Activated T-helper 9 cell treated with anti-CD3 and anti-CD28 coated beads, Interleukin-2, amount 50 U/mL, for 16 hours (primary cell): ENCODE measurements at regions not wholly inside any gene's neighbourhood (a gene's known extent, or its start where the extent isn't known, plus 50 kb on each side); places are given as distances from the start of the nearest gene placed in this dataset.

Experiments used
- DNase-seq: peaks from one replicate; pipeline ENCODE4 v3.0.0-alpha.2; 2020; ENCODE audit warnings: low read depth

DNA sequence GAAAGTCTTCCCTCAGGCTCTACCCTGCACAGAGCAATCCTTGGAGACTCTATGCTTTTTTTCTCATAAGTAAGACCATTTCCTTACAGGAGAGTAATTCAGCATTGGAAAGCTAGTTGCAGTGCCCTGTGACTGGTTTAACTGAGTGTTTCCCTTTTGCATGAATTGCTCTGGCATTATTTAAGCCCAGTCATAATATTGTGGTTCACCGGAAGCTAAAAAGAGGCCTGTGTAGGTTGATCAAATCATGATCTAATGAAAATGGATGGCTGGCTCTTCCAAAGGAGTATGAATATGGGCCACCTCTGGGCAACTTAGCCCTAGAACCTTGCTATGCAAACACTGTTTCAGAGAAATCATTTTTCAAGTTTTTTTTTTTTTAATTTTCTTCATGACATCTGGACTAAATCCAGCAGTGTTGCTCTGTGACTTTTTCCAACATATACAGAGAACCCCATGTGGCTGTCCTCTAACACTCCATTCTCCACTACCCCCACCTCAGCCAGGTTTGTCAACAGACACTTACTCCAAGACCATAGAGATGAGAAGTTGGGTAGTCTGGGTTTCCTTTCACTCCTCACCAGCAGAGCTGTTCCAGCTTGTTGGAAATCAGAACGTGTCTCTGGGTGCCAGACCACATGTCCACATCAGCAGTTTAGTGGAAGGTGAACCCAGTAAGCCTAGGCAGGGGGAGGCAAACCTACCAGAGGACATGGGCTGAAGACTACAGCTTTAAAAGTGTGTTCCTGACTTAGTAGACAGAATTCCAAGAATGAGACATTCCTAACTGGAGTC lies 175.2 kb upstream of the SLC14A2 start:
- DNase-seq: no peak

DNA sequence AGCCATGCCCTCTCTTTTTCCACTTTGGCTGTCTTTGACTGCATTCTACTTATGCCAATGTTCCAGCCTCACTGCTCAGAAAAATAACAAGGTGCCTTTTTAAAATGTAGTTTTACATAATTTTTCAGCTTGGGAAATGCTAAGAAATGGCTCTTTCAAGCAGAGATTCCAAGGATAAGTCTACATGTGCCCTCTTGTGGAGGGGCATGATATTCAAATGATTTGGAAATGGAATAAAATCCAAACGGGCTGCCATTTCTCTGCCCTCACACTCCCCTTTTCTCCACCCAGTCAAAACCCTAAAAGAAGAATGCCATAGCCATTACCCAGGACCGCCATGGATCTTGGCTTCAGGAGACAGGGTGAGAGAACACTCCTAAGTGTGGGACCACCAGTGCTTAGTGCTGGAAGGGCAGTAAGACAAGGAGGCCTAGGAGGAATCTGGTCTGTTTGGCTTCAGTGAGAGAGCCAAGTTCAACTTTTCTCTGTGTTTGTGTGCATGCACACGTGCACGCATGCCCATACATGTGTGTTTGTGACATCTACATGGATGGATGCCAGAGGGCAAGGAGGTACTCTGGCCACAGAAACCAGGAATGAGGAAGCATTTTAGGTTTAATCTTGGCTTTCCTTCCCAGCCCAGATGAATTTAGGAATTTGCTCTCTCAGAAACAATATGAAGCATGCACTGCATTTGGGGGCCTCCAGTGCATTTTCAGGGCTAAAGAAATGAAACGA lies 174.0 kb upstream of the SLC14A2 start:
- DNase-seq: no peak

DNA sequence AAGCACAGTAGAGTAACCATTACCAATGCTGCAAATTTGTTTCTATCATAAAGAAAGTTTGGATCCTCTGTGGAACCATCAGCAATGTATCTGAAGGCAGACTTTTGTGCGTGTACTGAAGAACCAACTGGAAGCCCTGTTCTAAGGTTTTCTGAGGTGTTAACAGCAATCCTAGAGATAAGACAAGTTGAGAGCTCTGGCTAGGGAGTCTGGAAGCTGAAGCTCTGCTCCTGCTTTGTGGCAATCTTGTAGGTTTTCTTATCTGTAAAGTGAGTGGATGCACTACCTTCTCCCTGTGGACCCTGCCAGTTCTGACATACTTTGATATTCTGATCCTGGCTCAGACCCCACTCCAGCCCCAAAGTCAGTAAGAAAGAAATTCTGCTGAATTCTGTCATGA lies 171.2 kb upstream of the SLC14A2 start:
- no peak for DNase-seq

DNA sequence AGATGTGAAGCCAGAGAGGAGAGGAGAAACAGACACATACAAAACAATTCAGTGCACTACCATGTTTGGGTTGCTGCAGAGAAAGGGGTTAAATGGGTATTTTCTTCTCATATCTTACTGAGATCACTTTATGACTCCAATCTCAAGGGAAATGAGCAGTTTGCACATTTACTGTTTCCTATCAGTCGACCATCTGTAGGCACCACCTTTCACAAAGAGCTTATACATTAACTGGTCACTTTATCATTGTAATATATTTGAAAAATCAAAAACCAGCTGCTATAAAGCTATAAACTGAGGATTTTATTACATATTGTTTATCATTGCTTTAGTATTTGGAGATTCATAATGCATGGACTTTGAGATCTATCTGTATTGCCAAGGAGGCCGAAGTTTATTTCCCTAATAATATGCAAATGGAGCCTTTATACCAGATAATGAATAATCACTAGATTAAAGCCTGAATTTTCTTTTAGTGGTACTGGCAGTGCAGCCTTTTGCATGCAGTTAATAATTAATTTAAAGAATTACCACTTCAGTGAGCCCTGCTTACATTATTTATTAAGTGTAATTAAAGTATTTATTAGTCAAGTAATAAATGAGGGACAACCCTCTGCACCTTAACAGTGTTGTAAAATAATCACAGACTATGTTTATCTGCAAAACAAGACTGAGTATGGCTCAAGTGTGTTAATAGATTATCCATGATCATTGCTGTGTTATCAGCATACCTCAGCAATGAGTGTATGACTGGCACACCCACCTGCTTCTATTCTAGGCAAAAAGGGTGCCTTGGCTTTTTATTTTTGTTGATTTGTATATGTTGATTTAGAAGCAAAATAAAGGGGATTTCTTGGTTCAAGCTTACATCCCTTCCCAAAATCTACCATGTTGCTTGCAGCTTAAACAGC lies 167.7 kb upstream of the SLC14A2 start:
- DNase-seq: no peak

DNA sequence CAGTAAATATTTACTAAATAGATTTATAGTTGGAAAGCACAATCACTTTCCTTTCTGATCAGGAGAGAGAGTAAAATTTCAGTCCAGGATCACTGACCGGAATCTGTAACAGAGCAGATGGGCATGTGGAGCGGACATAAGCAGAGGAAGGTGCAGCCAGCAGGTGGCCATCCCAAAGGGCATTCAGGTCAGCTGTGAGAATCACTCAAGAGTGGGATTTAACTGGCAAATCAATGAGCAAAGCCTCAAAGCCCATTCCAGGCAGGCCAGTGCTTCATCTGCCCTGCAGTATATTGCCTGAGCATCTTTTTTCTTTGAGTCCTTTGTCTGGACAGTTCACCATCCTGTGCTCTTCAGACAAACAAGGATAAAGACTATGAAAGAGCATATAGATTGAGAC lies 166.4 kb upstream of the SLC14A2 start:
- DNase-seq: no peak

DNA sequence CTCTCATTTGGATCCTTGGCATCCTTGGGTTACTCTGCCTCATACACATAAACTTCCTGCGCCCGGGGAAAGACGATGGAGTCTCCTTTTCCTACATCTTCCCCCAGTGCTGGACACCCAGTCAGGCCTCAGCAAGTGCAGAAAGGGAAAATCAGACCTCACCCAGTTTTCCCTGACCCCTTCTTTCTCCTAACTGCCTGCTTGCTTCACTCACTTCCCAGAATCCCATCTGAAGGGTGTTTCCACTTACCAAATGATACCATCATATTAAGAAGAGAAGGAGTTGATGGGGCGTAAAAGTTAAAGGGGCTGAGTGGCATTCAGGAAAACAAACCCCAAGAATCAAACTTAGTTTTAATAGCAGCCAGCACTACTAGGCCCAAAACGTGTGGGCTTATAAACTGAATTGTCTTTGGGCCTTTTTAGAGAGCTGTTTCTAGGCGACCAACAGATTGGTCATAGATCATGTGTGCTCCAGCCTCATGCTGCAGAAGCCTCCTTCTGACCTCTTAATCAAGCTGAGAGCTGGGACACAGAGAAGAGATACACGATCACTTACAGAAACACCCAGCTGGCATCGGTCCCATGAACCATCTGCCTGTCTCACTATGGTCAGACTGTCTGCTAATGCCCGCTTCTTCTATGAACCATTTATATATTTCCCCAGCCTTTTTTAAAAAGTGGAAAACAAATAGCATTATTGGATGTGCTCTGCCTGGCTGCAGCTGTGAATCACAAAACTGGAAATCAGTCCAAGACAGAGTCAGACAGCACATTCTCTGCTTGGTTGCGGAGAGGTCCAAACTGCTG lies 165.7 kb upstream of the SLC14A2 start:
- no peak for DNase-seq

DNA sequence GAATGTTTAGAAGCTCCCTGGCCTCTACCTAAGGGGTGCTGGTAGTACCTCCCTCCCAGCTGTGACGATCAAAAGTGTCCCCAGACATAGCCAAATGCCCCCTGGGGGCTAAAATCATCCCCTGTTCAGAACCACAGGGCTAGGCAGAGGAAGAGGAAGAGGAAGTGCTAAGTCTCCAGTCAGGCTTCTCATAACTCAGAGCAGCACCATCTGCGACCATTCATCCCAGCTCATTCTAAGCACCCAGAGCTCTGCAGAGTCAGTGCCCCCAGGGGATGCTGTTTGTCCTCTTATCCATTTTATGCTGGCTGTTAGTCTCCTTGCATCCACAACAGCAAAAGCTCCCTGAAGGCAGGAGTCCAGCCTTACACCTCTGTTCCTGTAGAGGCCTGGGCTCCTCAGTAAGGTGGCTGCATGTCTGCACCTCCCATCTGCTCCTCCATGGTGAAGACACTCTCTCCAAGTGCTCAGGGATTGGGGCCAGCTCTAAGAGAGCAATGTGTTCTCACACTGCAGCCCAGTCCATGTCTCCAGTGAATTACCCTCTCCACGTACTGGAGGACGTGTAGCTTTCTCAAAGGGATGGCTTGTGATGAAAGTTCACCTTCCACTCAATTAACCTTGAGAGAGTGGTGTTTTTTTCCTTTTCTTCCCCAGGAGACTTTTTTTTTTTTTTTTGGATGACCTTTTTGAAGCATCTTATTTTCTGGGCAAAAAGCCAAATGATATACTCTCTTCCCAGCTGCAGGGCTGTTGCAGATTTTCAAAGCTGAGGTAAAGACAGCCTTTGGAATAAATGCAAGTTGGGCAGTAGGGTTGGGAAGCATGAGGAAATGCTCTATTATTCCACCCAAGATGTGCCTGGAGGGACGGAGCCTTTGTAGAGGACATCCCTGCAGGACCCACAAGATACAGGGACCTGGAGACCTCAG lies 158.9 kb upstream of the SLC14A2 start:
- no peak for DNase-seq

DNA sequence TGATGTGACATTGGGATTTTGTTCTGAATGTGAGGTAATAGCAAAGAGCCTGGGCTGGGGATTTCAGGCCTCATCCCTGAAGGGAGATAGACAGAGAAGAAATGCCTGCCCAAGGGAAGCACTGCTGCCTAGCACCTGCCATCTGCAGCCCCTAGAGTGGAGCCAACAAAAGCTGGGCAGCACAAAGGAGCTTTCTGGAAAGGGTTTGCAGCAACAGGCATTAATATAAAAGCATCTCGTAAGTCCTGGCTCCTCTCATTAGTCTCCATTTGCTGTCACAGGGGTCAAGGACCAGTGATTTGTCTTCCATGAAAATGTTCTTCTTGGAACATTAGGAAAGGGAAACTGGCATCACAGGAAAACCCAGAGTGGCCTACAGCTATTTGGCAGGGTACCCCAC lies 157.2 kb upstream of the SLC14A2 start:
- no peak for DNase-seq

DNA sequence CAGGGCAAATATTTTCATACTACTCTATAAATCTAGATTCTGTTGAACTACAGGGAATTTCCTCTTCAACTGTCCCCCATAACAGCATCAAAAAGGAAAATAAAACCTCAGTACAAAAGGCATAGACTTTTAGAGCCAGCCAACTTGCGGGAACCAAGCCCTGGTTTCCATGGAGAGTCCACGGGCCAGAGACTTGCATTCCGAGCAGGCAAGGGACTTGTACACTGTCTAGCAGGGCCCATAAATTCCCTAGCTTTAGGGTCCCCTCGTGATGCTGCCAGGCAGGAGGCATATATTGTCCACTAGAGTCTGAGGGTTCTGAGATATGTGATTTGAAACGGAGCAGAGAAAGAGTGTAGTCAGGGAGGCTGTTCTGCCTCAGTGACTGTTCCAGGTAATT lies 153.1 kb upstream of the SLC14A2 start:
- DNase-seq: no peak

DNA sequence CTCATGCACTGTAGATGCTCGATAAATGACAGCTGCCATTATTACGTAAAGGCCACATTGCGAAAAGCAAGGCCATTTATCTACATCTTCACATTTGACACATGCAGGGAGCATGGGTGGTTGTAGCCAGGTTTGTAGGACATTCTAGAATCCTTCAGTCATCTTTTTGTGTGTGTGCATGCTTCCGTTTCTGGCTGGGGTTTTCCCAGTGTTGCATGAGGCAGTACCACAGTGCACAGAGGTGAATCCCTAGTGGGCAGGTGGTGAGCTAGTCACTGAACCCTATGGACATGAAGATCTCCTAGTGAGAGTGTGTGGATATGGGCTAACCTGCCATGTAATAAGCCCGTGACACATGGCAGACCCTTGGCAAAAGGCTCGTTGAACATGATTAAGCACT lies 151.8 kb upstream of the SLC14A2 start:
- DNase-seq: no peak

DNA sequence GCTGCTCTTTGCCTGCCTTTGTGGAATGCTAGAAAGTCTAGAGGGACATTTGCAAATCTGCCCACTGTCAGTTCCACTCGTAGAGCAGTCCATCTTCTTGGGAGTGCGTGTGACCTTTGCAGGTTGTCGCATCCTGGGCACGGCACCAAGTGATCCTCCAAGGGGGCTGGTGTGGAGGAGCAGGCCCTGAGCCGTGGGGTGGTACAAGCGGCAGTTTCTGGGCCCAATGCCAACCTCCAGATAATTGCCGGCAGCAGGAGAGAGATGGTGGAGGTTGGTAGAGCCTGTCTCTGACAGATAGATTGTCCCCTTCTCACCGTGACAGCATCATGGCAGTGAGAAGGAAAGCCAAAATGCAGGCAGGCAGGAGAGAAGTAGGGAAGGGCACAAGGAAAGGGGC lies 150.7 kb upstream of the SLC14A2 start:
- DNase-seq: no peak

DNA sequence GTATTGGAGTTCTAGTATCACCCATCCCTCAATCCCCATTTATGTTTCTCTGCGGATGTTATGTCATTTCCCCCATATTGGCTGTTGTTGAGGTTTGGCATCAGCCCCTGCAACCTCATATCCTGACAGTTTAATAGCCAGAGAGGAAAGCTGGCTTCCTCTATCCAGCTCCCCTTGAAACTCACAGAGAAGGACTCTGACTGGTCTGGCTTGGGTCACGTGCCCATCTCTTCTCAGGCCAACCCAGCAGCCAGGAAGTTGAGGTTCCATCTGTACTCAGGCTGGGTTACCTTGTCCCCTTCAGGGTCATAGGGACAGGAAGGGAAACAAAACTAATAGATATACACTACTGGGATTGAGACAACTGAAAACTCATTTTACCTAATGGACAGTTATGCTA lies 148.0 kb upstream of the SLC14A2 start:
- DNase-seq: no peak

DNA sequence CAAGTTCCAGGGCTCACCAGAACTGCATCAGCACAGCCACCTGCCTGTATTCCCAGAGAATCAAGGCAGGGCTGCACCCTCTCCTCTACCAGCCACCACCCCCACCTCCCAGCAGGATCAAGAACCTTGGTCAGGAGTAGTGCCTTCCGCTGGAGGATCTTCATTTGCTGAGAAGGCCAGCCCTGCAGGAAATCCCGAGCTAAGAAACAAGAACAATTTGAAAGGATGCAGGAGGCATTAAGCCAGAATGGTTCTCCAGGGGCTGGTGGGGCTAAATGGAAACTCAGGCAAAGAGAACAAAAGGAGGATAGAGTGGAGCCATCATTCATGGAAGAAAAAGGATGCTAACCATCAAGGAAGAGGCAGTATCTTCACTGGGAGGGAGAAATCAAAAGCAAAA lies 147.3 kb upstream of the SLC14A2 start:
- DNase-seq: no peak

DNA sequence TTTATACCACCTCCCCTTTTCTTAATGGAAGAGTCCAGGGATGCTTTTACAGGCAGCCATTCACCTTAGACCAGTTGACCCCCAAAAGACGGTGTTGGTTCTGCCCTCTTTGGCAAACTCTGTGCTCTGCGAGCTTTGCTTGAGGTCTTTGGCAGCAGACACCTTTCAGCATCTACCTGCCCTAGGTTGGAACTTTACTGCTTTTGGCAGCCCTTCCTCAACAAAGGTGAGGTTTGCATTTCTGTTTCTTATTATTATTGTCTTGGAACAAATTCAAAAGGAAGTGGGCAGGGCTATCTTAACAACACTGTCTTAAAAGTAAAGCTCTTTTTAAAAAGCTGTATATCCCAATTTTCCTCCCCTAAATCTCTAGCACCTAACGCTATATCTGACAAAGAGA lies 136.4 kb upstream of the SLC14A2 start:
- DNase-seq: no peak

DNA sequence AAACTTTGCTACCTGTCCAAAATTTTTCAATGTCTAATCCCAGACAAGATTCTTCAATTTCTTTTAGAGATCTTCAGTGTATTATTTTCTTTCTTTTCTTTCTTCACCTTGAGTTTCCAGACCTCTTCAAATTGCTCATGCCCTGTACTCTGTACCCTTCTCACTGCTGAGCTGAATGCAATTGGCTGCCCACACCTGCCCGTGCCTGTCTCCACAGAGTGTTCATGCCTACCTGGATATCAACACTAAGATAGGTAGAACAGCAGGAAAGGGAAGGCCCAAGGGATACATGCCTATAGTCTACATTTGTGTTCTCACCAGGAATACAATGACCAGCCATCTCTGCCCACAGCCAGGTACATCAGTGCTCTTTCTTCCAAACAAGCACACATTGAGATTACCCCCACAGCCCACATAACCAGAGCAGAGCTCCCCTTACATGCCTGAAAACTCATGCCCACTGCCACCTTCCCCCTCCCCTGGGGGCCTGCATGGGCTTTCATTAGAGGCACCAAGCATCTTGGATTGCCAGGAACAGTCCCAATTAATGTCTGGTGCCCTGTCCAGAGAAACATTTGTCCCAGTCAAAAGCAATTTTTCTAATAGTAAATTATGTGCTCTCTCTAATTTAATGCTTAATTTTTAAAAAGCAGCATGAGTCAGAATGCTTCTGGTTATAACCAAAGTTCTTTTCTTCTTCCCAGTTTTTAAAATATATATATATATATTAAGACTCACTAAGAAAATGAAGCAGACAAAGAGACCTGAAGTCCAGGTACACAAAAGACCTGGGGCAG lies 134.9 kb upstream of the SLC14A2 start:
- DNase-seq: no peak

DNA sequence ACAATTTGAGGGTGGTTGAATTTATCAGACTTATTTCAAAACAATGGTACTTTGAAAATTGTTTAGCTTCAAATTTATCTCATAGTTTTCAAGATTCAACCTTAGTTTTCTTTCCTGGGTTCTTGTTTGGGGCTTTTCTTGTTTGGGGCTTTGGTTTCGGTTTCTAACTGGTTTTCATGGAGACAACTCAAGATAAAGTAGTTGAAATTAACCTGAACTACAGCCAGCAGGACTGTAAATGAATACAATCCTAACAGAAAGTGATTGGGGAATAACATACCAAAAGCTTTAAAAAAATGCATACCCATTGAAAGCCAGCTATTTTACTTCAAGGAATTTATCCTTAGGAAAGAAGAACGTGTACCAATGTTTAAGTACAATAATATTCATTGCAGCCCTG lies 133.5 kb upstream of the SLC14A2 start:
- no peak for DNase-seq

DNA sequence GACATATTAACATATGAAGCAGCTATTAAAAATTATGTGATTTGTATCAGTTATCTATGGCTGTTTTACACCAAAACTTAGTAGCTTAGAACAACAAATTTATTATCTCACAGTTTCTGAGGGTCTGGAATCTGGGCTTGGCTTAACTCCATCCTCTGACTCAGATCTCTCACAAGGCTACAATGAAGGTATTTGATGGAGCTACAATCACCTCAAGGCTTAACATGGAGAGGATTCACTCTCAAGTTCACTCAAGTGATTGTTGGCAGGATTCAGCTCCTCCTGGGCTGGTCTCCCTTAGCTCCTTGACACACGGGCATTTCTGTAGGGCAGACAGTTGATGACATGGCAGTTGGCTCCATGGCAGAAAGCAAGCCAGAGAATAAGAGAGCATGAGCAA lies 133.0 kb upstream of the SLC14A2 start:
- no peak for DNase-seq

DNA sequence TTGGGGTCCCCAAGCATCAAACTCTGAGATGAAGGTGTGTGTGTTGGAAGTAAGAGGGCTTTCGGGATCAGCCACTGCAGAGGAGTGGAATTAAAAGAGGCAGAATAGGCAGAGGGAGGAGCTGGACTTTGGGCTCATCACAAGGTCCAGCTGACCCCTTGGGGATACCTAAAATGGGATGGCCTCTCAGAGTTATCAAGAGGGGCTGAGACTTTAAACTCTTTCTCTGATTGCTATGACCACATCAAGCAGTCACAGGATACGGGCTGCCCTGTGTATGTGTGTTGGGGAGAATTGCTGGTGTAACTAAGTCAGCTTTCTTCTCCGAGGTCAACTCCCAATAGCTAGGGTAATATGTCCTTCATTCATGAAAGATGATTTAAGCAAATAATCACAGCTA lies 127.7 kb upstream of the SLC14A2 start:
- no peak for DNase-seq

DNA sequence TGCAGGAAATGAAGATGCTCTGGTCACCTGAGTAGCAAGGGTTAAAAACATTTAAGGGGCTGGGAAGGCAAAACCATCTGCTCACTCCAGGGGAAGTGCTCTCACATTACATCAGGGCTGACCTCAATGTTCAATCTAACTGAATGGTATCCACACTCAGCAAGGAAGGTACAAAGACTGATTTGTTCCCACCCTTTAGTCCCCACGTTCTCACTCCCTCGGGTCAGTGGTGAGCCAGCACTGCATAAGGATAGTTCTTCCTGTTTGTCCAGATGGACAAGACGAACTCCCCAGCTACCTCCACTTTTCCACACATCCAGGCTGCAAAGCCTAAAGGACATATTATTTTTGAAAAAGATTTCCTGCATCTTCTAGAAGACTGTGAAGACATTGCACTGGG lies 126.6 kb upstream of the SLC14A2 start:
- no peak for DNase-seq

DNA sequence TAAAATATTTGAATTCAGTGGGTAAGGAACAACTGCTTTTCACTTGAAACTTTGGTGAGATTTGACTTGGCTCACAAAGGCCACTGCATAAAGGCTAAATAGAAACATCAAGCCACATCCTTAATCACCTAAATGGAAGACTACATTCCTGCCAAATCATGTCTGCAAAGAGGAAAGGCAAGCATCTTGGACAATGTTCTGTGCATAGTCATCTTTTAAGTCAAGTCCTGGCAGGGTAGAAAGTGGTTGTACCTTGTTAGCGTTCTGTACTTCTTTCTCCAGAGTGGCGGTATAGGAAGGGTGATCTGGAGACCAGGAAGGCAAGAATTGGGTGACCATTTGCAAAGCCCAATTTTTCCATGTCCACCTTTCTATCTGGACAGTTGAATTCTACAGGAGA lies 121.4 kb upstream of the SLC14A2 start:
- no peak for DNase-seq
